H1 (cell line): ENCODE measurements at regions not wholly inside any gene's neighbourhood (a gene's known extent, or its start where the extent isn't known, plus 50 kb on each side); places are given as distances from the start of the nearest gene placed in this dataset.

ENCODE experiments used
- CTCF ChIA-PET: fragments of 300-600 bp; sonication (Branson Sonifier 250); formaldehyde crosslinking; loops from one replicate; lab custom pipeline; 2021; ENCODE audit not compliant: partially characterized antibody; lab: Charles Lee
- POLR2A ChIA-PET: fragments of 300-600 bp; sonication (Branson Sonifier 250); formaldehyde crosslinking; loops from one replicate; lab custom pipeline; 2021; ENCODE audit warnings: inconsistent platforms; ENCODE audit not compliant: partially characterized antibody; lab: Charles Lee
- DNase-seq, 2 experiments: peaks; one replicate each; pipeline versions ENCODE4 v3.0.0 to v3.0.0-alpha.2; 2010 to 2022; ENCODE audit warnings: low spot score in 2 of 2, low read depth in 1 of 2, mixed read lengths in 1 of 2
- FAIRE-seq: peaks from 2 replicates; lab custom pipeline; 2011; peaks lifted over from hg19 to GRCh38; lab: Jason Lieb, UNC
- H2AFZ ChIP-seq: 2 replicates; pipeline ENCODE4 v1.8.1; 2012; ENCODE audit warnings: low read length, inconsistent platforms
- H2AK5ac ChIP-seq: 2 replicates; pipeline ENCODE4 v1.6.1; 2013; ENCODE audit warnings: low read depth, low read length
- H2BK120ac ChIP-seq: replicated peaks from 2 replicates; pipeline ENCODE3; 2013; ENCODE audit warnings: low read depth, low read length, inconsistent platforms
- H2BK12ac ChIP-seq: 2 replicates; pipeline ENCODE4 v1.6.1; 2013; ENCODE audit warnings: low read depth, low read length
- H2BK15ac ChIP-seq: 2 replicates; pipeline ENCODE4 v1.6.1; 2013; ENCODE audit warnings: low read length
- H2BK20ac ChIP-seq: 2 replicates; pipeline ENCODE4 v1.6.1; 2013; ENCODE audit warnings: low read length
- H2BK5ac ChIP-seq: 2 replicates; pipeline ENCODE4 v1.6.1; 2013; ENCODE audit warnings: low read depth, low read length
- H3K14ac ChIP-seq: 2 replicates; pipeline ENCODE4 v1.6.1; 2013; ENCODE audit warnings: inconsistent platforms; ENCODE audit not compliant: insufficient read length
- H3K18ac ChIP-seq: 2 replicates; pipeline ENCODE4 v1.6.1; 2013; ENCODE audit warnings: low read length; ENCODE audit errors: extremely low read depth
- H3K23ac ChIP-seq: 2 replicates; pipeline ENCODE4 v1.6.1; 2013; ENCODE audit warnings: inconsistent platforms; ENCODE audit not compliant: insufficient read length
- H3K23me2 ChIP-seq: 2 replicates; pipeline ENCODE4 v1.6.1; 2013; ENCODE audit warnings: low read depth, low read length
- H3K27ac ChIP-seq: 2 replicates; pipeline ENCODE4 v1.6.1; 2011; ENCODE audit warnings: low read depth, low read length, inconsistent platforms
- H3K27me3 ChIP-seq, 4 experiments: replicated peaks in 1 of 4; 1 replicate in 1 of 4; 2 replicates in 3 of 4; pipeline versions ENCODE4 v1.6.1 to v1.8.1; 2011 to 2013; ENCODE audit warnings: low read length in 3 of 4, mild to moderate bottlenecking in 3 of 4, inconsistent platforms in 2 of 4, mixed read lengths in 2 of 4, moderate library complexity in 1 of 4; ENCODE audit not compliant: control insufficient read depth in 3 of 4, insufficient read depth in 3 of 4; ENCODE audit errors: extremely low read depth in 1 of 4
- H3K36me3 ChIP-seq, 4 experiments: 2 replicates each; pipeline versions ENCODE4 v1.6.1 to v1.8.1; 2011 to 2013; ENCODE audit warnings: mild to moderate bottlenecking in 4 of 4, low read length in 3 of 4, moderate library complexity in 2 of 4, control low read depth in 1 of 4, inconsistent platforms in 1 of 4; ENCODE audit not compliant: insufficient read depth in 4 of 4, control insufficient read depth in 2 of 4
- H3K4ac ChIP-seq: replicated peaks from 2 replicates; pipeline ENCODE3; 2013; ENCODE audit warnings: low read length, low read depth, mixed read lengths, inconsistent platforms; ENCODE audit not compliant: insufficient read length
- H3K4me1 ChIP-seq, 4 experiments: replicated peaks in 1 of 4; 1 replicate in 1 of 4; 2 replicates in 3 of 4; pipeline versions ENCODE4 v1.6.1 to v1.8.1; 2011 to 2013; ENCODE audit warnings: low read length in 3 of 4, inconsistent platforms in 2 of 4, mixed read lengths in 1 of 4; ENCODE audit not compliant: insufficient read depth in 4 of 4, control insufficient read depth in 3 of 4
- H3K4me2 ChIP-seq, 2 experiments: 2 replicates each; pipeline versions ENCODE4 v1.6.1 to v1.8.1; 2011 to 2013; ENCODE audit warnings: low read depth in 2 of 2, low read length in 2 of 2, control low read depth in 1 of 2, inconsistent platforms in 1 of 2, mild to moderate bottlenecking in 1 of 2; ENCODE audit not compliant: insufficient read depth in 1 of 2
- H3K4me3 ChIP-seq, 4 experiments: fragments of 200-600, 300-600 bp in 1 of 4; sonication (generic), shearing (Covaris generic), sonication (Bioruptor Twin) in 1 of 4; 2 replicates each; pipeline versions ENCODE4 v1.5.1 to v1.8.1; 2011 to 2016; ENCODE audit warnings: low read length in 4 of 4, low read depth in 3 of 4, control low read depth in 2 of 4, inconsistent platforms in 2 of 4, mild to moderate bottlenecking in 2 of 4, mixed read lengths in 1 of 4, moderate library complexity in 1 of 4; ENCODE audit not compliant: insufficient read depth in 2 of 4; ENCODE audit errors: extremely low read depth in 1 of 4
- H3K56ac ChIP-seq: replicated peaks from 2 replicates; pipeline ENCODE3; 2013; ENCODE audit warnings: low read depth, mild to moderate bottlenecking, mixed read lengths, low read length, inconsistent platforms; ENCODE audit not compliant: insufficient read length
- H3K79me1 ChIP-seq: 2 replicates; pipeline ENCODE4 v1.6.1; 2013; ENCODE audit warnings: low read depth, low read length, control low read depth
- H3K79me2 ChIP-seq, 2 experiments: 2 replicates each; pipeline versions ENCODE4 v1.6.1 to v1.8.1; 2012 to 2013; ENCODE audit warnings: low read length in 2 of 2, mild to moderate bottlenecking in 2 of 2, inconsistent platforms in 1 of 2; ENCODE audit not compliant: insufficient read depth in 2 of 2, control insufficient read depth in 1 of 2
- H3K9ac ChIP-seq, 4 experiments: replicated peaks in 1 of 4; 1 replicate in 1 of 4; 2 replicates in 3 of 4; pipeline versions ENCODE4 v1.6.1 to v1.8.1; 2011 to 2013; ENCODE audit warnings: low read depth in 3 of 4, low read length in 3 of 4, control low read depth in 2 of 4, mild to moderate bottlenecking in 2 of 4, moderate library complexity in 2 of 4, inconsistent platforms in 1 of 4; ENCODE audit errors: extremely low read depth in 1 of 4
- H3K9me3 ChIP-seq, 2 experiments: 2 replicates each; pipeline versions ENCODE4 v1.6.1 to v1.8.1; 2012 to 2013; ENCODE audit warnings: mild to moderate bottlenecking in 2 of 2, moderate library complexity in 2 of 2, control low read depth in 1 of 2, inconsistent platforms in 1 of 2, low read depth in 1 of 2, low read length in 1 of 2, mixed read lengths in 1 of 2; ENCODE audit not compliant: insufficient read depth in 2 of 2
- H4K20me1 ChIP-seq, 2 experiments: replicated peaks in 1 of 2; 2 replicates each; pipeline versions ENCODE3 to v1.8.1; 2011 to 2013; ENCODE audit warnings: inconsistent platforms in 2 of 2, low read length in 2 of 2, mild to moderate bottlenecking in 1 of 2; ENCODE audit not compliant: insufficient read depth in 2 of 2, control insufficient read depth in 1 of 2
- H4K5ac ChIP-seq: 2 replicates; pipeline ENCODE4 v1.6.1; 2013; ENCODE audit warnings: low read length, low read depth, mixed read lengths, inconsistent platforms; ENCODE audit not compliant: insufficient read length
- H4K8ac ChIP-seq: 2 replicates; pipeline ENCODE4 v1.8.0; 2013; ENCODE audit warnings: mild to moderate bottlenecking, moderate library complexity, low read length, inconsistent platforms; ENCODE audit not compliant: insufficient read depth; ENCODE audit errors: extremely low read depth
- H4K91ac ChIP-seq: replicated peaks from 2 replicates; pipeline ENCODE3; 2013; ENCODE audit warnings: low read length, mixed read lengths, inconsistent platforms; ENCODE audit not compliant: insufficient read length
- CREB1 ChIP-seq: IDR thresholded peaks from 2 replicates; pipeline ENCODE4 v1.6.1; 2012; ENCODE audit warnings: inconsistent platforms
- RNF2 ChIP-seq: fragments of 200-900, 300-1000 bp; sonication (generic); IDR thresholded peaks from 2 replicates; pipeline ENCODE4 v1.7.1; 2016; ENCODE audit warnings: borderline replicate concordance, low read depth, mild to moderate bottlenecking, antibody characterized with exemption, low read length; ENCODE audit not compliant: poor library complexity, severe bottlenecking; ENCODE audit errors: missing control alignments
- WGBS, 2 experiments: shearing (Covaris generic) in 1 of 2; methylation state at CpG; one replicate each; pipeline versions ENCODE4 v1.1.6 to v1.1.7; 2013 to 2015; ENCODE audit warnings: low lambda C conversion rate in 2 of 2, mixed read lengths in 2 of 2, inconsistent platforms in 1 of 2, low coverage in 1 of 2, missing lambda C conversion rate in 1 of 2; ENCODE audit not compliant: insufficient replicate concordance in 2 of 2, insufficient coverage in 1 of 2, insufficient read length in 1 of 2; ENCODE audit errors: extremely low coverage in 1 of 2, missing lambda C conversion rate in 1 of 2; 5-methylcytosine and 5-hydroxymethylcytosine counted together

GRCh38 chr5:125125031-125125823, 378.8 kb upstream of the ZNF608 start:
- Histone ChIP-seq H3K18ac (no peak overlapping the region), H2AFZ (no peak overlapping the region), H3K23ac (no peak overlapping the region), H4K91ac (no peak overlapping the region), H3K14ac (no peak overlapping the region), H3K27me3 (no peaks in the 10 kb centered on the region), H3K36me3 (no peaks in the 10 kb centered on the region), H3K27ac (no peak overlapping the region), H3K79me2 (no peaks in the 10 kb centered on the region), H3K4ac (no peak overlapping the region), H2AK5ac (no peak overlapping the region), H3K79me1 (no peaks in the 10 kb centered on the region), H2BK120ac (no peak overlapping the region), H2BK5ac (no peak overlapping the region), H3K9ac (no peak overlapping the region), H3K9me3 (no peaks in the 10 kb centered on the region), H3K23me2 (no peaks in the 10 kb centered on the region), H3K56ac (no peak overlapping the region), H2BK20ac (no peak overlapping the region), H3K4me1 (peaks cover 0 to 2% (median under 1%) of the 10 kb centered on the region in 4 experiments; a peak in 2 of 7 replicates), H2BK15ac (no peak overlapping the region), H3K4me2 (no peak overlapping the region), H3K4me3 (no peak overlapping the region), H4K5ac (no peak overlapping the region), H4K20me1 (no peaks in the 10 kb centered on the region), H4K8ac (no peak overlapping the region), H2BK12ac (no peak overlapping the region)
- FAIRE-seq (no peak), DNase-seq (no peak)
- TF ChIP-seq RNF2 (no peak), CREB1 (no peak)
- whole genome bisulfite sequencing, 2 experiments: 75% methylated on average over 6 of the region's 6 CpGs; no CpG with 5 or more reads in 1 of the 2 experiments
- ChIA-PET CTCF (interaction anchor here (0.6 to 1.0 kb wide), 4 partner anchors 24 to 361 kb away, joined by 3 read pairs; no protein-coding TSS in a partner anchor), POLR2A (interaction anchor here (0.7 kb wide), 1 partner anchor 486 kb away, joined by 3 read pairs; no protein-coding TSS in a partner anchor)
